Neuronal stem cell (in vitro differentiated cells): ENCODE measurements at regions not wholly inside any gene's neighbourhood (a gene's known extent, or its start where the extent isn't known, plus 50 kb on each side); places are given as distances from the start of the nearest gene placed in this dataset.

Experiments
- DNase-seq: peaks from one replicate; pipeline ENCODE4 v3.0.0-alpha.2; 2013; ENCODE audit warnings: low spot score
- H2AFZ ChIP-seq: one replicate; pipeline ENCODE4 v1.6.1; 2013; ENCODE audit warnings: mild to moderate bottlenecking, low read length, inconsistent platforms
- H2AK5ac ChIP-seq: 2 replicates; pipeline ENCODE4 v1.6.1; 2013; ENCODE audit warnings: low read depth, mild to moderate bottlenecking, inconsistent platforms, low read length, moderate library complexity, mixed read lengths
- H2BK120ac ChIP-seq: 2 replicates; pipeline ENCODE4 v1.6.1; 2013; ENCODE audit warnings: low read depth, mild to moderate bottlenecking, inconsistent platforms, low read length, moderate library complexity, mixed read lengths
- H2BK12ac ChIP-seq: one replicate; pipeline ENCODE4 v1.6.1; 2013; ENCODE audit warnings: low read length, inconsistent platforms
- H2BK15ac ChIP-seq: 2 replicates; pipeline ENCODE4 v1.6.1; 2013; ENCODE audit warnings: mild to moderate bottlenecking, low read length, inconsistent platforms, mixed read lengths
- H2BK5ac ChIP-seq: one replicate; pipeline ENCODE4 v1.6.1; 2013; ENCODE audit warnings: inconsistent platforms, mild to moderate bottlenecking, low read length, moderate library complexity
- H3K14ac ChIP-seq: one replicate; pipeline ENCODE4 v1.6.1; 2013; ENCODE audit warnings: low read length, inconsistent platforms
- H3K18ac ChIP-seq: 2 replicates; pipeline ENCODE4 v1.6.1; 2013; ENCODE audit warnings: low read length, inconsistent platforms
- H3K23ac ChIP-seq: 2 replicates; pipeline ENCODE4 v1.6.1; 2013; ENCODE audit warnings: low read depth, mild to moderate bottlenecking, mixed read lengths, low read length, inconsistent platforms; ENCODE audit not compliant: poor library complexity
- H3K27ac ChIP-seq: replicated peaks from 3 replicates; pipeline ENCODE4 v1.5.1; 2013; ENCODE audit warnings: low read length, inconsistent platforms
- H3K27me3 ChIP-seq, 3 experiments: 2 replicates each; pipeline ENCODE4 v1.6.1; 2013; ENCODE audit warnings: low read length in 3 of 3, mild to moderate bottlenecking in 2 of 3, inconsistent platforms in 1 of 3, low read depth in 1 of 3, mixed read lengths in 1 of 3, moderate library complexity in 1 of 3; ENCODE audit not compliant: control insufficient read depth in 3 of 3, insufficient read depth in 3 of 3
- H3K36me3 ChIP-seq, 2 donors: replicated peaks in 1 of 2; 2 replicates each; pipeline ENCODE4 v1.6.1; 2013; ENCODE audit warnings: low read length in 2 of 2; ENCODE audit not compliant: control insufficient read depth in 2 of 2, insufficient read depth in 2 of 2
- H3K4ac ChIP-seq: 2 replicates; pipeline ENCODE4 v1.6.1; 2013; ENCODE audit warnings: inconsistent platforms, mild to moderate bottlenecking, low read length, moderate library complexity
- H3K4me1 ChIP-seq, 2 donors: 1 replicate in 1 of 2; 2 replicates in 1 of 2; pipeline ENCODE4 v1.6.1; 2013; ENCODE audit warnings: low read length in 2 of 2, low read depth in 1 of 2; ENCODE audit not compliant: control insufficient read depth in 2 of 2, insufficient read depth in 1 of 2
- H3K4me2 ChIP-seq: one replicate; pipeline ENCODE4 v1.6.1; 2013; ENCODE audit warnings: mild to moderate bottlenecking, low read length, inconsistent platforms; ENCODE audit not compliant: insufficient read depth, poor library complexity, severe bottlenecking
- H3K4me3 ChIP-seq, 2 donors: 2 replicates each; pipeline ENCODE4 v1.5.1; 2013; ENCODE audit warnings: low read length in 2 of 2, mild to moderate bottlenecking in 2 of 2, inconsistent platforms in 1 of 2, moderate library complexity in 1 of 2
- H3K79me1 ChIP-seq: one replicate; pipeline ENCODE4 v1.6.1; 2013; ENCODE audit warnings: low read depth, mild to moderate bottlenecking, inconsistent platforms, low read length, moderate library complexity
- H3K9ac ChIP-seq: one replicate; pipeline ENCODE4 v1.6.1; 2013; ENCODE audit warnings: mild to moderate bottlenecking, low read depth, low read length, inconsistent platforms; ENCODE audit not compliant: poor library complexity
- H3K9me3 ChIP-seq, 2 donors: replicated peaks in 1 of 2; 2 replicates each; pipeline versions ENCODE3 to v1.6.1; 2013; ENCODE audit warnings: low read length in 2 of 2, mild to moderate bottlenecking in 2 of 2, inconsistent platforms in 1 of 2, low read depth in 1 of 2, mixed read lengths in 1 of 2, moderate library complexity in 1 of 2; ENCODE audit not compliant: control insufficient read depth in 2 of 2, insufficient read depth in 1 of 2
- H4K8ac ChIP-seq: one replicate; pipeline ENCODE4 v1.6.1; 2013; ENCODE audit warnings: low read depth, mild to moderate bottlenecking, inconsistent platforms, low read length, moderate library complexity
- H4K91ac ChIP-seq: one replicate; pipeline ENCODE4 v1.6.1; 2013; ENCODE audit warnings: low read length, low read depth, mild to moderate bottlenecking, inconsistent platforms; ENCODE audit not compliant: poor library complexity
- WGBS, 2 donors: extraction: QIAGEN DNeasy Blood & Tissue Kit; methylation state at CpG; one replicate each; pipeline ENCODE4 v1.1.7; 2013; ENCODE audit warnings: missing lambda C conversion rate in 2 of 2, mixed read lengths in 1 of 2; ENCODE audit not compliant: insufficient read length in 2 of 2, insufficient replicate concordance in 1 of 2; ENCODE audit errors: extremely low coverage in 2 of 2; 5-methylcytosine and 5-hydroxymethylcytosine counted together

DNA sequence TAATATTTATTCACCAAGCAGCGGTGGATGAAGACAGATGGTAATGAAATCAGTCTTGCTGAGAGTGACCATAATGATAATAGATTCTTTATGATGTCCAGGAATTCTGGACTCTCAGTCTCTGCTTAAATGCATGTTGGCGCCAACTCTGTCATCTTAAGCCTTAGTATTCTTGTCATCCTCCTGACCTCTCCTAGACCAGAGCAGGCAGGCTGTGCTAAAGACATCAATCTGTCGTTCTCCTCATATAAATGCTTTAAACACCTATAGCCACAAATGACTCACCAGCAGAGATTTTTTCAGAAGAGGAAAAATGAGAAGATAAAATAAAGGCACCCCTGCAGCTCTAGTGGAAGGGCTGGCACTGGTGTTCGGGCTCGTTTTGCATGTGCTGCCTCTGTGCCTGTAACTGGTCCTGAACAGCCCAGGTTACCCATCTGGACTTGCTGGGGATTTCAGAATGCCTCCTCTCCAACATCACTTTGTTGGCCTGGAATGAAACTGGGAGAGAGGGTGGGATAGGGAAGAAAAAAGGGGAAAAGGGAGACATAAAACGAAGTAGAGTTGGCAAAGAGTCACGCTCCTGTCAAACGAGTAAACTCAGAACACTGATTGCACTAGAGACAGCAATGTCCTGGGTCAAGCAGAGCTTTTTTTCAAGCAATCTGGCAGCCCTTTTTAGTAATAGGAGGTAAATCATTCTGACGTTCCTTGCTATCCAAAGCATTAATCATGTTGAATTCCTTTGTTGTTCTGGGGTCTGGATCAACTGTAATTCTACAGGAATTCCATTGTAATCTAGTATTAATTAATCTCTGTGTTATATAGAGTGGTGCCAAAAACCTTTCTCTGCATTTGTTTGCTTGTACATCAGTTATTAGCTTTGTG, 195.5 kb upstream of the CLINT1 start:
- Histone ChIP-seq H2BK5ac (no peak overlapping the region), H4K91ac (no peak overlapping the region), H4K8ac (no peak overlapping the region), H3K4me2 (no peak overlapping the region), H3K14ac (no peak overlapping the region), H3K36me3 (no peaks in the 10 kb centered on the region), H3K4ac (no peak overlapping the region), H3K27ac (no peak overlapping the region), H2BK15ac (no peak overlapping the region), H3K79me1 (no peaks in the 10 kb centered on the region), H3K4me1 (no peaks in the 10 kb centered on the region), H3K27me3 (peaks cover 0 to 2% (median 0%) of the 10 kb centered on the region in 3 experiments), H2BK120ac (no peak overlapping the region), H2AK5ac (no peak overlapping the region), H3K23ac (no peak overlapping the region), H3K18ac (no peak overlapping the region), H2AFZ (no peak overlapping the region), H3K9ac (no peak overlapping the region), H2BK12ac (no peak overlapping the region), H3K4me3 (no peak overlapping the region), H3K9me3 (no peaks in the 10 kb centered on the region)
- no CpG with 5 or more reads among the region's 9 CpGs for WGBS, 2 donors
- no peak for DNase-seq

DNA sequence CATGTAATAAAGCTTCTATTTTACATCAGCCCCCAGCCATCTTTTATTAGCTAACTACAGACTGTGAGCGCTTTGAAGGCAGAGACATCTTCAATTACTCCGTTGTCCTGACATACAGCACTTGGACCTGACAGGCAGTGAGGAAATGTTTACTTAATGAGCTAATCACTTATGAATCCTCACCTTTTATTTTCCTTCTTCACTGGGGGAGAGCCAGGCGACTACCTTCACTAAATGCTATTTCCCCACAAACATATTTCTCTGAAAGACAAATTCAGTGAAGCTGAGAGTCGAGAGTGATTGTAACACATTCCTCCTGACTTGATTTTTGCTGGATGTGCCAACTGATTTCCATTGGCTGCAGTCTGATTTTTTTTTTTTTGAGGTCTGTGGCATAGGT, 192.1 kb upstream of the CLINT1 start:
- H2AK5ac ChIP-seq: no peak overlapping the region
- no peak overlapping the region for H3K18ac ChIP-seq
- H2BK120ac ChIP-seq: no peak overlapping the region
- H3K79me1 ChIP-seq: no peaks in the 10 kb centered on the region
- no peak overlapping the region for H3K4me2 ChIP-seq
- no peaks in the 10 kb centered on the region for H3K4me1 ChIP-seq
- DNase-seq: no peak
- no peak overlapping the region for H4K8ac ChIP-seq
- H3K27ac ChIP-seq: no peak overlapping the region
- H3K36me3 ChIP-seq: no peaks in the 10 kb centered on the region
- no peaks in the 10 kb centered on the region for H3K9me3 ChIP-seq
- no peak overlapping the region for H2AFZ ChIP-seq
- no peak overlapping the region for H4K91ac ChIP-seq
- no peak overlapping the region for H3K9ac ChIP-seq
- no peak overlapping the region for H3K14ac ChIP-seq
- H2BK5ac ChIP-seq: no peak overlapping the region
- H2BK15ac ChIP-seq: no peak overlapping the region
- WGBS, 2 donors: no CpG with 5 or more reads among the region's 4 CpGs
- H3K23ac ChIP-seq: no peak overlapping the region
- H3K27me3 ChIP-seq: no peaks in the 10 kb centered on the region
- H3K4me3 ChIP-seq: no peak overlapping the region
- H2BK12ac ChIP-seq: no peak overlapping the region
- no peak overlapping the region for H3K4ac ChIP-seq

- Histone ChIP-seq H4K91ac (no peak overlapping the region), H3K9ac (no peak overlapping the region), H2AK5ac (no peak overlapping the region), H2BK12ac (no peak overlapping the region), H2BK15ac (no peak overlapping the region), H3K27me3 (no peaks in the 10 kb centered on the region), H3K18ac (no peak overlapping the region), H3K4me3 (no peak overlapping the region), H3K23ac (no peak overlapping the region), H2BK5ac (no peak overlapping the region), H2AFZ (no peak overlapping the region), H3K27ac (no peak overlapping the region), H3K14ac (no peak overlapping the region), H3K4me2 (no peak overlapping the region), H3K4me1 (no peaks in the 10 kb centered on the region), H2BK120ac (no peak overlapping the region), H3K36me3 (no peaks in the 10 kb centered on the region), H4K8ac (no peak overlapping the region), H3K9me3 (no peaks in the 10 kb centered on the region), H3K79me1 (no peaks in the 10 kb centered on the region), H3K4ac (no peak overlapping the region)
- no peak for DNase-seq
- no CpG with 5 or more reads among the region's 2 CpGs for WGBS, 2 donors
Observed at GRCh38 chr5:158050421-158050820, 191.5 kb upstream of the CLINT1 start.

DNA sequence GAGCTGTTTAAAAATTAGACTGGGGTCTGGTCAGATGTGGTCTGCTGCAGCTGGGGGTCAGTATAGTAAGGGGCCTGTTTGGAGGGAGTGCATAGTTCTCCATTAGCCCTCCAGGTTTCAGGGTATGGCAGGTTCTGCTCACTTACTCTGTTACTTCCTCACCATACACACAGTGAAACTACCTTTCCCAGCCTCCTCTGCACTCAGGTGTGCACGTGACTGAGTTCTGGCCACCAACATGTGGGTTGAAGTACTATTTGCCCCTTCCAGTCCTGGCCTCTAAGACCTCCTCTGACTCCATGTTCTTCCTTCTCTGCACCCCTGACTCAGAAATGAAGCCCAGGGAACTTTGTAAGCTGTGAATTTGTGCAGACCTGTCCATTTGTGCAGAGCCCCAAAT, 190.5 kb upstream of the CLINT1 start:
- Histone ChIP-seq H3K27ac (no peak overlapping the region), H3K4ac (no peak overlapping the region), H3K4me2 (no peak overlapping the region), H3K18ac (no peak overlapping the region), H4K8ac (no peak overlapping the region), H3K9me3 (no peaks in the 10 kb centered on the region), H3K4me3 (no peak overlapping the region), H2BK12ac (no peak overlapping the region), H3K14ac (no peak overlapping the region), H3K23ac (no peak overlapping the region), H3K9ac (no peak overlapping the region), H2BK15ac (no peak overlapping the region), H3K4me1 (no peaks in the 10 kb centered on the region), H2BK5ac (no peak overlapping the region), H3K36me3 (no peaks in the 10 kb centered on the region), H3K27me3 (no peaks in the 10 kb centered on the region), H3K79me1 (no peaks in the 10 kb centered on the region), H2BK120ac (no peak overlapping the region), H2AK5ac (no peak overlapping the region), H4K91ac (no peak overlapping the region), H2AFZ (no peak overlapping the region)
- DNase-seq: no peak
- WGBS, 2 donors: no CpG with 5 or more reads among the region's 1 CpG
